ENCODE measurements at regions not wholly inside any gene's neighbourhood (a gene's known extent, or its start where the extent isn't known, plus 50 kb on each side); places are given as distances from the start of the nearest gene placed in this dataset.
"Not testable (repeated sequence)": the region's sequence is repeated elsewhere in the genome, so short reads cannot be mapped to it uniquely, and the experiment has no call there.

- DNase-seq = no peak
Observed at GRCh38 chr17:62149961-62150360, 84.9 kb upstream of the MED13 start.

GRCh38 chr17:62147284-62147683, 82.2 kb upstream of the MED13 start:
- DNase-seq = no peak

DNA sequence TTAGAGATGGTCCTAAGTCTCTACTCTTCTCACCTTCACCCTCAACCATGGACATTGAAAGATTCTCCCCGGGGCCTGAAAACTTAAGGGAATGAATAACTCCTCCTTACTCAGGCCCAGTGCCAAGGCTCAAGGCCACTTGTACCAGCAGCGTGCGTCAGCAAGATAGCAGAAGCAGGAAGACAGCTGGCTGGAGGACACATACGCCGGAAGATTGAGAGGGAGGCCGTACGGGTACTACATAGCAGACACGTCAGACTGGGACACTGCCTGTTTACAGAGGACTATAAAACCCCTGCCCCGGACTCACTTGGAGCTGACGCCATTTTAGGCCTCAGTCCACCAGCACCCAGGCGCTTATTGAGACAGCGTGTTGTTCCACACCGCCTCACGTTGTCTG, 75.8 kb upstream of the MED13 start:
- DNase-seq = no peak

GRCh38 chr17:62140376-62140775, 75.3 kb upstream of the MED13 start:
- no peak for DNase-seq

DNA sequence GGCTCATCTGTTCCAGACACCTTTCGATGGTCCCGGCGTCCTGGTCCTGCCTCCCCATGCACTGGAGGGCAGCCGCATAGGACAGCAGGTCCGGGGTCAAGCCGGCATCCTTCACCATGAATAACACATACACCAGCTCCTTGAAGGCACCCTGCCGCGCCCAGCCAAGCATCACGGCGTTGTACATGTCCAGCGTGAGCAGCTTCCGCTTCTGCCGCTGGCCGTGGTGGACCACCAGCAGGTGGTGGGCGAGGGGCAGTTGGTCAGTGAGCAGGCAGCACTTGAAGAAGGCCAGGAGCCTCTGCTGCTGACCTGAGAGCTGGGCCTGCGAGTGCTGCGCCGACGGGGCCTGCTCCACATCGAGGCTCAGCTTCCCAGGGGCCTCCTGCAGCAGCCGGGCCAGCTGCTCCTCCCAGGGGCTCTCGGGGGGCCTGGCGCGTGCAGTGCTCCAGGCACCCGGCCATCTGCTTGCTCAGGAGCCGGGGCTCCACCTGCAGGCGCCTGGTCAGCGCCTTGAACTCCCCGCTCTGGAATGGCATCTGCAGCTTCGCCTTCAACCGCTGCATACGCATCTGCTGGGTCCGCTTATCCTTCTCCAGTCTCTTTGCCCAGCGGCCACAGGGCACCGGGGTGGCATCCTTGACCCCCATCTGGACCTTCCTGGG, 74.7 kb upstream of the MED13 start:
- DNase-seq = not testable (repeated sequence)

DNA sequence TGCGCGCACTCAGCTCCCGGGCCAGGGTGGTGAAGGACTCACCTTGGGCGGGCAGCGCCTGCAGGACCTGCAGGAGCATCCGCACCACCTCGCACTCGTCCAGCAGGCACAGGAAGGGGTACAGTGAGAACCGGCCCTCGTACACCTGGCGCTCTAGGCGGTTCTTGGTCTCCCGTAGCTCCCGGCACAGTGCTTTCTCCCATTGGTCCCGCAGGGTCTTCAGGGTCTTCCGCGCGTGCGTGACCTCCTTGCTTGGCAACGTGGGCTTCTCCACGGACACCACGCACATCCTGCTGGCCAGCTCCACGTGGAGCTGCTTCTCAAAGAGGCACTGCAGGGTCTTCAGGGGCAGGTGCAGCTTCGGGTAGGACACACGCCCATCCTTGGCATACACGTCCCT, 74.1 kb upstream of the MED13 start:
- no peak for DNase-seq

DNA sequence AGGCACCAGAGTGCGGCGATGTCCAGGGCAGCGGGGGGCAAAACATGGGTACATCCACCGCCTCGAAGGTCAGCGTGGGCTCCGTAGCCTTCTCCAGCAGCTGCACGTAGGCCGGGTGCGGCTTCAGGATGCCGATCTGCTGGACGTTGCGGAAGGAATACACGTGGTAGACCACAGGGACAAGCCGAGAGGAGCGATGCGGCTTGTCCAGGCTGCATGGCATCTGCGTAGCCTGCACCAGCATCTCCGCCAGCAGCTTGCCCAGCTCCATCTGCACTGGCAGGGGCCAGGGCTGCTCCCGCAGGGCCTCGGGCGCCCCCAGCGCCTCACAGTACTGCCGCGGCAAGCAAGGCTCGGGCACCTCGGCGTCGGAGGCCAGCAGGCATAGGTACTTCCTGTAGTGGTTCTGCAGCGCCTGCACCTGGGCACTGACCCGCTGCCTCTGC, 73.6 kb upstream of the MED13 start:
- DNase-seq = peak; percentile 54

- DNase-seq = not testable (repeated sequence)
Observed at GRCh38 chr17:62137734-62138624, 72.9 kb upstream of the MED13 start.

DNA sequence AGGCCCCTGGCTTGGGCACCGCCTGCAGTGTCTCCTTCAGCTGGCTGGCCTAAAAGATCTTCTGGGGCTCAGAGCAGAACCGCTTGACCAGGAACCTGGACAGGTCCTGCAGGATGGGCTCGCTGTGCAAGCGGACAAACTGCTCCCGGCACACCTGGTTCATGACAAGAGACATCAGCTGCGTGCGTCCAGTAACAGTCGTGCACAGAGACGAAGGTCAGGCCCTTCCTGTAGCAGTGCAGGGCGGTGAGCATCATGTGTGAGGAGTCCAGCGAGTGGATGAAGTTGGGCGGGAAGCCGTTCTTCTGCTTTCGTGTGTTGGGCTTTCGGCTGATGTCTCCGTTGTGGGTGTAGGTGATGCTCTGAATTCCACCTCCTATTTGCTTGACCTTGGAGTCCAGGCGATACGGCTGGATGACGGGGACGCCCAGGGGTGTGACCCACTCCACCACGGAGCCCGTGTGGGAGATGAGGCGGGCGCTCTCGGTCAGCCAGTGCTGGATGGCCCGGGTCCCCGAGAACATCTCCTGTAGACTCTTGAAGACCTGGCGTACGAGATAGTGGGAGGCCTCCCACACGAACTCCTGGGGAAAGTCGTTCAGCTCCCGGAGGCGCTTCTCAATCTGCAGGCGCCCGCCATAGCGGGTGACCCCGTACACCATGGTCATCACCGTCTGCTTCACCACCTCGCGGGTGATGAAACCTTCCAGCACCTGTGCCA, 72.1 kb upstream of the MED13 start:
- DNase-seq = not testable (repeated sequence)

GRCh38 chr17:62135742-62136141, 70.7 kb upstream of the MED13 start:
- no peak for DNase-seq

DNA sequence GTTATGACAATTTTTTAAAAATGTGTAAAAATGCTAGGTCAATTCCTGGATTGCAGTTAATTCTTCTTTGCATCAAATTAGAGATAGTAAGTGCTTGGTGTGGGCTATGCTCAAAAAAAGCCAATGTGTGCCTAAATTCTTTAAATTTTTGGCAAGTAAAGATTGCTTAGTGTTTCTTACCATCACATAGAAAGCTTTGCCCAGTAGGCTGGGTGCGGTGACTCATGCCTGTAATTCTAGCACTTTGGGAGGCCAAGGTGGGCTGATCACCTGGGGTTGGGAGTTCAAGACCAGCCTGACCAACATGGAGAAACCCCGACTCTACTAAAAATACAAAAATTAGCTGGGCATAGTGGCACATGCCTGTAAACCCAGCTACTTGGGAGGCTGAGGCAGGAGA, 70.0 kb upstream of the MED13 start:
- DNase-seq = not testable (repeated sequence)

DNA sequence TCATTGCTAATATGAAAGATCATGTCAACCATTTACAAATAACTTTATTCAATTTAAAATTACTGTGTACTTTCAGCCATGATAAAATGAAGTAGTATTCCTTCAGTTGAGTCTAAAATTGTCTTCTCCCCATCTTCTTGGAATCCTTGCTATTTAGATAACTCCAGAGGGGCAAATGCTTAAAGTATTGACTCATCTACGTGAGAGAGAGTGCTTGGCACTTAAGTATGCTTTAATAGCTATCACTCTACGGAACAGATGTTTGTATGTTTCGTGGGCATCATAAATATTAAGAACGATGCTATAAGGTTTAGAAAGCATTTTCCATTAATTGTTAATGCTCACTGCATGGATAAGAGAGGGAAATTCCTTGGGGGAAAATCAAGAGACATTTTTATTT, 69.3 kb upstream of the MED13 start:
- DNase-seq = no peak

DNA sequence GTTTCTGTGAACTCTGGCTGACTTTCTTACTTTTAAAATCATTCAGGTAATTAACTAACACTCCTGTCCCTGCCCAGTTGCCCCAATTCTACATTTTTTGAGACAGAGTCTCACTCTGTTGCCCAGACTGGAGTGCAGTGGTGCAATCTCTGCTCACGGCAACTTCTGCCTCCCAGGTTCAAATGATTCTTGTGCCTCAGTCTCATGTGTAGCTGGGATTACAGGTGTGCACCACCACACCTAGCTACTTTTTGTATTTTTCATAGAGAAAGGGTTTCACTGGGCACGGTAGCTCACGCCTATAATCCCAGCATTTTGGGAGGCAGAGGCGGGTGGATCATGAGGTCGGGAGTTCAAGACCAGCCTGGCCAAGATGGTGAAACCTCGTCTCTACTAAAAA, 66.2 kb upstream of the MED13 start:
- not testable (repeated sequence) for DNase-seq

GRCh38 chr17:62130739-62131138, 65.7 kb upstream of the MED13 start:
- DNase-seq = no peak

DNA sequence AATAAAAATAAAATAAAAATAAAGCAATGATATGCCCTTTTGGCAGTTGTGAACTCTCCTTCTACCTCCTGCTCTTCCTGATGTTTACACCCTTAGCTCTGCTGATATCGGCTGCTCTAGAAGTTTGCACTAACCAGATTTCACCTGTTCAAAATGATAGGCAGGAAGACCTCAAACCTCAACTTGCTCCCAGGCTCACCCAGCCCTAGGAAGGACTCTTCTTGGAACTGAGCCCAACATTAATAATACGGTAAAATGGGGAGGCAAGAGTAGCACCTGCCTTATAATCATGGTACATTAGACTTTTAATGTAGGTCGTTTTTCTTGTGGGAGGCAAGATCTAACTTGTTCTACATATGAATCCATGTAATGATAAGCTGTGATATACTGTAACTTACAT, 61.2 kb upstream of the MED13 start:
- no peak for DNase-seq

DNA sequence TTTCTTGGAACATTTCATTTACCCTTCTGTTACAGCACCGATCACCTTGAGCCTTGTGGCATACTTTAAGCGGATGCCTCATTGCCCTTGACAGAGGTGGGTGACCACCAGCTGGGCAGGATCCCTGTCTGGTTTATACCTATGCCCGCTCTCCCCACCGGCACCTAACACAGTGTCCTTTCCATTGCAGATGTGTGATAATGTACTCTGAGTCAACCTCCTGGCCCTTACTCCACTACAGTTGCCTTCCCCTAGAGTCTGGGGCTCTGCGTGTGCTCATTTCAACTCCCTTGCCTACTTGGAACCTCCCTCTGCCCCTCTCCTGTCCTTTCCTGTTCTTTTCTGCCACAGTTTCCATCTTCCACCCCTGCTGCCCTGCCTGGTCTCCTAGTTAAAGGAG, 60.2 kb upstream of the MED13 start:
- DNase-seq = no peak

DNA sequence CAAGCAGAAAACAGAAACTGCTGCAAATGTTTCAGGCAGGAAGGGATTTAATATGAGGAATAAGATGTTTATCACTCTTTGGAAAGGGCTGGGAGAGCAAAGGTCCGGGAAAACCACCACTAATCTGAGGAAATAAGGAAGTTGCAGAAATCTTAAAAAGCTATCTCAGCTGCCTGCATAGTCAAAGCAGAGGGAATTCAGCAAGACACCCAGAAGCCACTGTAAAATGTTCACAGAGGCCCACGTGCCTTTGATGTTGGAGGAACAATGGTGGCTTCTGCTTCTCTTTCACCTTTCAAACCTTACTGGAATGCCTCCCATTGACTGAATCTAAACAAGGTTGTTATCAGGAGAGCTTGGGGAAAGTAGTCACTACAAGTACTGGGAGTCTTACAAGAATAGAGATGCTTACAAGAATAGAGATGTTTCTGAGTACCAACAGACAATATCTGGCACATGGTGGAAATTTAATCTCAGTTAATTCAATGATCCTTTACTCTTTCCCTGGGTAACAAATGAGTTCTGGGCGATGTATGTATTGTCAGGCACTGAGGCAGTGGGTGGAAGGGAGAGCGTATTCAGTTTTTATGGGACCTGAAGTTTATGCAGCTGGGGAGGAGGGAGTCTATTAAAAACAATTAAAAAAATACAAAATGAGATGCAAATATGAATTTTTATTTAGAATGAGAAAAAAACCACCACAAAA, 56.1 kb upstream of the MED13 start:
- no peak for DNase-seq

GRCh38 chr17:62119373-62119772, 54.3 kb upstream of the MED13 start:
- DNase-seq = no peak
